ENCODE measurements at regions not wholly inside any gene's neighbourhood (a gene's known extent, or its start where the extent isn't known, plus 50 kb on each side); places are given as distances from the start of the nearest gene placed in this dataset.

GRCh38 chr13:39920613-39921012, 265.2 kb downstream of the COG6 start:
- no peak for TF ChIP-seq POLR2A (IDR thresholded peaks at IDR 0.05)
- TF ChIP-seq CTCF (IDR thresholded peaks at IDR 0.05 in 8 of 11, conservative IDR thresholded peaks at IDR 0.05 in 3 of 11) = no peak
- no peak for TF ChIP-seq POLR2AphosphoS5 (IDR thresholded peaks at IDR 0.05)
